ENCODE measurements at regions not wholly inside any gene's neighbourhood (a gene's known extent, or its start where the extent isn't known, plus 50 kb on each side); places are given as distances from the start of the nearest gene placed in this dataset.

DNA sequence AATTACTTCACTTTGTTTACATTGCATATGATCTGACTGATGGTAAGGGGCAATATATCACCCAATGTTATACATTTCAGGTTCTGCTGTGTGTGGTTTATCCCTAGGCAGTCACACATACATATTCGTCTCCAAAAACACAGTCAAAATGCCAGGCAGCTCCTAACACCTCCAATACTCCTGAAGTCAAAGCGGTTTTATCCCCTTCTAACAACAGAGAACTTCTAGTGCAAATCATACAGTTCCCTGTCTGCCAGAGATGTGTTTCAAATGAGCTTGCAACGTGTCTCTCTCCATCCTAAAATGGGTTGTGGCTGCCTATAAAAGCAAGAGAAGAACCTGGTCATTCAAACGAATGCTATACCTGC lies 328.9 kb downstream of the ELAVL2 start:
- H3K4me3 ChIP-seq (ENCODE audit: low read depth, low read length), result no peak overlapping the region
- TF ChIP-seq, protein P1, sequence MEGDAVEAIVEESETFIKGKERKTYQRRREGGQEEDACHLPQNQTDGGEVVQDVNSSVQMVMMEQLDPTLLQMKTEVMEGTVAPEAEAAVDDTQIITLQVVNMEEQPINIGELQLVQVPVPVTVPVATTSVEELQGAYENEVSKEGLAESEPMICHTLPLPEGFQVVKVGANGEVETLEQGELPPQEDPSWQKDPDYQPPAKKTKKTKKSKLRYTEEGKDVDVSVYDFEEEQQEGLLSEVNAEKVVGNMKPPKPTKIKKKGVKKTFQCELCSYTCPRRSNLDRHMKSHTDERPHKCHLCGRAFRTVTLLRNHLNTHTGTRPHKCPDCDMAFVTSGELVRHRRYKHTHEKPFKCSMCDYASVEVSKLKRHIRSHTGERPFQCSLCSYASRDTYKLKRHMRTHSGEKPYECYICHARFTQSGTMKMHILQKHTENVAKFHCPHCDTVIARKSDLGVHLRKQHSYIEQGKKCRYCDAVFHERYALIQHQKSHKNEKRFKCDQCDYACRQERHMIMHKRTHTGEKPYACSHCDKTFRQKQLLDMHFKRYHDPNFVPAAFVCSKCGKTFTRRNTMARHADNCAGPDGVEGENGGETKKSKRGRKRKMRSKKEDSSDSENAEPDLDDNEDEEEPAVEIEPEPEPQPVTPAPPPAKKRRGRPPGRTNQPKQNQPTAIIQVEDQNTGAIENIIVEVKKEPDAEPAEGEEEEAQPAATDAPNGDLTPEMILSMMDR (conservative IDR thresholded peaks at IDR 0.05; ENCODE audit: low read depth, low read length), result no peak
- no peak for DNase-seq (ENCODE audit: low read depth)

DNA sequence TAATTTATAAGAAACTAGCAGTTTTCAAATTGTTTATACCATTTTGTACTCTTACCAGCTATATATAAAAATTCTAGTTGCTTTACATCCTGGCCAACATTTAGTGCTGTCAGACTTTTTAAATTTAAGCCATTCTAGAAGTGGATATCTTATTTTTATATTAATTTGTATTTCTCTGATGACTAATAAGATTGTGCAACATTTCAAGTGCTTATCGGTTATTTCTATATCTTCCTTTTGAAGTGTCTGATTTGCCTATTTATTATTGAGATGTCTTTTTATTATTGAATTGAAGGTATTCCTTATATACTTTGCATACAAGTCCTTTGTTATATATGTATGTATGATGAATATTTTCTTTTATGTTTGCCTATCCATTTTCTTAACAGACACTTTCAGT lies 324.0 kb downstream of the ELAVL2 start:
- TF ChIP-seq, protein P1 (conservative IDR thresholded peaks at IDR 0.05; ENCODE audit: low read depth, low read length), result no peak
- H3K4me3 ChIP-seq (ENCODE audit: low read depth, low read length), result no peak overlapping the region
- no peak for DNase-seq (ENCODE audit: low read depth)

DNA sequence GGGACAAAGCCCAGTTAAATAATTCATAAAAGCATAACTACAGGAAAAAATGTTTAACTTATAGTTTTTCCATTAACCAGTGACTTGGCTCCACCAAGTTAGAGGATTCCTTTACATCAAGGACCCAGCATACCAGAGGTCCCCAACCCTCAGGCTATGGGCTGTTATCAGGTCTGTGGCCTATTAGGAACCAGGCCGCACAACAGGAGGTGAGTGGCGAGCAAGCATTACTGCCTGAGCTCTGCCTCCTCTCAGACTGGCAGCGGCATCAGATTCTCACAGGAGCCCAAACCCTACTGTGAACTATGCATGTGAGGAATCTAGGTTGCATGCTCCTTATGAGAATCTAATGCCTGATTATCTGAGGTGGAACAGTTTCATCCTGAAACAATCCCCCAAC lies 303.1 kb downstream of the ELAVL2 start:
- no peak overlapping the region for H3K4me3 ChIP-seq (ENCODE audit: low read depth, low read length)
- TF ChIP-seq, protein P1 (conservative IDR thresholded peaks at IDR 0.05; ENCODE audit: low read depth, low read length), result no peak
- no peak for DNase-seq (ENCODE audit: low read depth)

DNA sequence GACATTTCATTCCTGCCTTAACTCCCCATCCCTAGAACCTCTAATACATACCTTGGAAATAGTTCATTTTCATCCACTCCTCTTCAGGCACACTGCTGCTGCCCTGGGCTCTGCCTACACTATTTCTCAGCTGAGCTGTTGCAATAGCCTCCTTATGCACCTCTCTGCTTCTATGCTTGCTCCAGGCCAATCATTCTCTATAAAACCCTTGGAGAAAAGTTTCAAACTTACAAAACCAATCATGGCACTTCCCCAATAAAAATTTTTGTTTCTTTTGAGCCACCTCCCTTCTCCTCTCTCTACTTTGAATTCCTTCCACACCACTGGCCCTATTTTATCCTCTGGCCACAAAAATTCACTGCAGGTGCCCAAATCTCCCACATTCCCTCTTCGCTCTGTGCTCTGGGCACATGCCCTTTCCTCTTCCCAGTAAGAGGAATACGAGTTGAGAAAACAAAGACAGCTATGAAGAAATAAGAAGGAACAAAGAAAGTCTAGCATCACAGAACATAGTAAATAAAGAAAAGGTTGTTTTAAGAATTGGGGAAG lies 301.4 kb downstream of the ELAVL2 start:
- TF ChIP-seq, protein P1 (conservative IDR thresholded peaks at IDR 0.05; ENCODE audit: low read depth, low read length), result no peak
- DNase-seq (ENCODE audit: low read depth), result no peak
- no peak overlapping the region for H3K4me3 ChIP-seq (ENCODE audit: low read depth, low read length)

DNA sequence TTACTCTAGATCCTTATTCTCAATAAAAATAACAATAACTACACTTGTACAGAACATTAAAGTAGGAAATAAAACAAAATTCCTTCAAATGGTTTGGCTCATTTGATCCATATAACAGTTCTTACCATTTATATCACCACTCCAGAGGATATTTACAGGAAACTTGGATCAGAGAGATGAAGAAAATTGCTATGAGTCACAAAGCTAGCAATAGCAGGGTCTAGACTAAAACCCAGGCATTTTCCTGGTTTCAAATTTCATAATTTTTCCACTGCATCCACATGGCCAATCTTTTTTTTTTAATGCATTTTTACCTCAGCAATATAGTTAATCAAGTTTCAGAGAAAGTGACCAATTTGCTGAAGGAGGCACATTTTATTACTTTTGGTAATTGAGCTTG lies 299.2 kb downstream of the ELAVL2 start:
- no peak for DNase-seq (ENCODE audit: low read depth)
- TF ChIP-seq, protein P1 (conservative IDR thresholded peaks at IDR 0.05; ENCODE audit: low read depth, low read length), result no peak
- H3K4me3 ChIP-seq (ENCODE audit: low read depth, low read length), result no peak overlapping the region

DNA sequence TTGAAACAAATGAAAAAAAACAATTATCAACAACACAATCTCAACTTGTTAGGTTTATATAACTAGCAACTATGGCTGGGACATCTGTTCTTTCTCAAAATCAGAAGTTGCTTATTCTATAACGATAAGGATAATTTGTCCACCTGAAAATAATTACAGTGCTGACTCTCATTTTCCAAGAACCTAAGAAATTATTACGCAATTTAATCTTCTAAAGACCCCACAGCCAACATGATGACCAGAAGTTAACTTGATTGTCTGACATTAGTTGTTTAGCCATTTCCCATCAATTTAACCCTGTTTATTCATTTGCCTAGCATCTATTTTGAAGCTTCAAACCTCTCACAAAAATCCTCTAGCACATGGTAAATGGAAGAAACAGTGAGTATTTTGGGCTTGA lies 293.8 kb downstream of the ELAVL2 start:
- H3K4me3 ChIP-seq (ENCODE audit: low read depth, low read length), result no peak overlapping the region
- no peak for DNase-seq (ENCODE audit: low read depth)
- TF ChIP-seq, protein P1 (conservative IDR thresholded peaks at IDR 0.05; ENCODE audit: low read depth, low read length), result no peak

DNA sequence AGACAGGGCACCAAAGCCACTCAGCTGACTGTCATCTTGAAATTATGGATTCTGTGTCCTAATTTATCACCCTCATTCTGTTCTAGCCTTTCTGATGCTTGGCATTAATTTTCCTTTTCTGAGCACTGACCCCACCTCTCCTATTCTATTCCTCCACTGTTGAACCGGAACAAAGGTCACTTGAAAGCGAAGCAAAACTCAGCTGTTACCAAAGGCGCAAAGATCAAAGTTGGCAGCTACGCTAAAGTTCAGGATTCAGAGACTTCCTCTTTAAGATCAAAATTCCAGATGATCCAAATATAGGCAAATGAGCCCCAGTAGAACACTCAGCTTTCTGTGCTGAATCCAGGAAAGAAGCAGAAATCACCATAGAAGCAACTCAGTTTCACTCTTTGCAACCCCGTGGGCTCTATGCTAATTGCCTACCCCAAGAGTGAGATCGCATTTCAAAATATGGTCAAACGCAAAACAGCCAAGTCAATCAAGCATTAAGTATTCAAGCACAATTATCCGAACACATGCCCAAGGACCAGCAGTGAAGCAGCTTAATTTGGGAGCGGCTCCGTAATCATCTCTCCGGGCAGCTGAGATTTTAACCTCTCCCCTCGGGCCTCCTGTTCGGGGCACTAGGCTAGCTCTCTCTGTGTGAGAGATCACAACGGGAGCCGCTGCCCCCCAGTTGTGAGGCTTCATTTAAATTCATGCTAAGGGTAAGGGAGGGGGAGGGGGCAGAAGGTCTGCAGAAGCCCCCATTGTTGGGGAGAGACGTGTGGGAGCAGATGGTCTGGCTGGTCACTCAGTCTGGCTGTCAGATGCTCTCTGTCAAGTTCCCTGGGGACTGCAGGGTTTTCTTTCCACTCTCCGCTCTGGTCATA lies 288.6 kb downstream of the ELAVL2 start:
- no peak for DNase-seq (ENCODE audit: low read depth)
- TF ChIP-seq, protein P1 (conservative IDR thresholded peaks at IDR 0.05; ENCODE audit: low read depth, low read length), result no peak
- H3K4me3 ChIP-seq (ENCODE audit: low read depth, low read length), result no peak overlapping the region
